Loucy (cell line): ENCODE measurements at regions not wholly inside any gene's neighbourhood (a gene's known extent, or its start where the extent isn't known, plus 50 kb on each side); places are given as distances from the start of the nearest gene placed in this dataset.
"Not testable (repeated sequence)": the region's sequence is repeated elsewhere in the genome, so short reads cannot be mapped to it uniquely, and the experiment has no call there.

Experiments
- H2AFZ ChIP-seq: fragments of 200-600 bp; sonication (generic); 2 replicates; pipeline ENCODE4 v1.6.0; 2016; ENCODE audit warnings: antibody characterized with exemption, mild to moderate bottlenecking, low read length, moderate library complexity
- H3F3A ChIP-seq: fragments of 200-600 bp; 2 replicates; pipeline ENCODE4 v1.6.0; 2016; ENCODE audit warnings: antibody characterized with exemption, low read depth, mild to moderate bottlenecking
- H3K27me3 ChIP-seq: fragments of 200-600 bp; sonication (generic); 2 replicates; pipeline ENCODE4 v1.6.1; 2014; ENCODE audit warnings: low read length, mild to moderate bottlenecking; ENCODE audit not compliant: insufficient read depth, poor library complexity, severe bottlenecking
- H3K36me3 ChIP-seq: fragments of 200-600 bp; sonication (generic); 2 replicates; pipeline ENCODE4 v1.6.1; 2016; ENCODE audit warnings: low read length; ENCODE audit not compliant: insufficient read depth
- H3K4me1 ChIP-seq: fragments of 200-600 bp; sonication (generic); 2 replicates; pipeline ENCODE4 v1.5.1; 2014; ENCODE audit warnings: low read length, mild to moderate bottlenecking; ENCODE audit not compliant: insufficient read depth, poor library complexity, severe bottlenecking
- H3K4me2 ChIP-seq: fragments of 200-600 bp; sonication (generic); 2 replicates; pipeline ENCODE4 v1.6.0; 2014; ENCODE audit warnings: antibody characterized with exemption, low read length, low read depth, mild to moderate bottlenecking; ENCODE audit not compliant: poor library complexity, severe bottlenecking
- H3K4me3 ChIP-seq: fragments of 200-600 bp; sonication (generic); 2 replicates; pipeline ENCODE4 v1.5.1; 2014; ENCODE audit warnings: low read length, mild to moderate bottlenecking, mixed read lengths; ENCODE audit not compliant: poor library complexity, severe bottlenecking
- H3K79me2 ChIP-seq: fragments of 200-600 bp; sonication (generic); 2 replicates; pipeline ENCODE4 v1.6.1; 2014; ENCODE audit warnings: low read length; ENCODE audit not compliant: insufficient read depth
- H3K9ac ChIP-seq: fragments of 200-600 bp; sonication (generic); 2 replicates; pipeline ENCODE4 v1.6.0; 2014; ENCODE audit warnings: mild to moderate bottlenecking, low read depth, low read length, moderate library complexity; ENCODE audit not compliant: poor library complexity, severe bottlenecking
- H3K9me2 ChIP-seq: fragments of 200-600 bp; sonication (generic); replicated peaks from 2 replicates; pipeline ENCODE4 v1.6.1; 2016; ENCODE audit warnings: low read depth, low read length, mixed read lengths
- H3K9me3 ChIP-seq: fragments of 200-600 bp; sonication (generic); 2 replicates; pipeline ENCODE4 v1.6.1; 2014; ENCODE audit warnings: mild to moderate bottlenecking, antibody characterized with exemption, low read length, low read depth; ENCODE audit not compliant: insufficient read depth
- H4K20me1 ChIP-seq: fragments of 200-600 bp; sonication (generic); 2 replicates; pipeline ENCODE4 v1.6.0; 2014; ENCODE audit warnings: antibody characterized with exemption, low read length, mild to moderate bottlenecking; ENCODE audit not compliant: insufficient read depth, poor library complexity, severe bottlenecking
- CTCF ChIP-seq: fragments of 200-600 bp; sonication (generic); conservative IDR thresholded peaks from 2 replicates; pipeline ENCODE4 v1.5.1; 2014; ENCODE audit warnings: mild to moderate bottlenecking, antibody characterized with exemption, low read length
- EZH2phosphoT487 ChIP-seq: fragments of 200-600 bp; IDR thresholded peaks from 2 replicates; pipeline ENCODE4 v1.6.1; 2018; ENCODE audit warnings: antibody characterized with exemption, mild to moderate bottlenecking, moderate library complexity, borderline replicate concordance

GRCh38 chr15:70576276-70576675, 187.1 kb downstream of the UACA start:
- H3K79me2 ChIP-seq = no peaks in the 10 kb centered on the region
- H3K9ac ChIP-seq = peak overlapping the region; percentile 57
- peaks cover 4% of the 10 kb centered on the region; the same call in 1 of the 2 replicates for H3K9me3 ChIP-seq
- peaks cover 41% of the 10 kb centered on the region for H3K4me1 ChIP-seq
- H3K4me2 ChIP-seq = peak overlapping the region; percentile 58
- no peaks in the 10 kb centered on the region for H3K27me3 ChIP-seq
- no peak overlapping the region for H2AFZ ChIP-seq
- no peaks in the 10 kb centered on the region for H3K9me2 ChIP-seq
- no peaks in the 10 kb centered on the region for H4K20me1 ChIP-seq
- peaks cover 3% of the 10 kb centered on the region; the same call in 1 of the 2 replicates for H3F3A ChIP-seq
- H3K36me3 ChIP-seq = no peaks in the 10 kb centered on the region
- peak overlapping the region; percentile 53 for H3K4me3 ChIP-seq
- TF ChIP-seq CTCF = no peak
- TF ChIP-seq EZH2phosphoT487 = no peak

GRCh38 chr15:70575231-70576226, 187.8 kb downstream of the UACA start:
- TF ChIP-seq CTCF = no peak
- no peak for TF ChIP-seq EZH2phosphoT487
- Histone ChIP-seq H3K36me3 (no peaks in the 10 kb centered on the region), H3K9me2 (no peaks in the 10 kb centered on the region), H3K4me3 (peak overlapping the region; percentile 53), H3K9ac (peak overlapping the region; percentile 57), H3K4me2 (peak overlapping the region; percentile 58), H4K20me1 (no peaks in the 10 kb centered on the region), H2AFZ (peak overlapping the region; percentile 53), H3F3A (peaks cover 3% of the 10 kb centered on the region; the same call in 1 of the 2 replicates), H3K79me2 (no peaks in the 10 kb centered on the region), H3K27me3 (no peaks in the 10 kb centered on the region), H3K4me1 (peaks cover 34% of the 10 kb centered on the region), H3K9me3 (peaks cover 4% of the 10 kb centered on the region; the same call in 1 of the 2 replicates)

- H3K9me3 ChIP-seq, H3K9ac ChIP-seq, H2AFZ ChIP-seq, H3F3A ChIP-seq, H4K20me1 ChIP-seq, H3K79me2 ChIP-seq, H3K4me2 ChIP-seq, H3K27me3 ChIP-seq, H3K4me3 ChIP-seq, H3K9me2 ChIP-seq, H3K36me3 ChIP-seq: not testable (repeated sequence)
- H3K4me1 ChIP-seq = peaks cover 30% of the 10 kb centered on the region
Observed at GRCh38 chr15:70574325-70574724, 189.0 kb downstream of the UACA start.
